Neuron (in vitro differentiated cells): ENCODE measurements at regions not wholly inside any gene's neighbourhood (a gene's known extent, or its start where the extent isn't known, plus 50 kb on each side); places are given as distances from the start of the nearest gene placed in this dataset.
"Not testable (repeated sequence)": the region's sequence is repeated elsewhere in the genome, so short reads cannot be mapped to it uniquely, and the experiment has no call there.

ENCODE experiments used
- H2AFZ ChIP-seq: one replicate; pipeline ENCODE4 v1.6.1; 2013; ENCODE audit warnings: low read depth, mild to moderate bottlenecking, inconsistent platforms, low read length, moderate library complexity
- H3K27me3 ChIP-seq: one replicate; pipeline ENCODE4 v1.6.1; 2013; ENCODE audit warnings: low read length; ENCODE audit not compliant: insufficient read depth
- H3K36me3 ChIP-seq: one replicate; pipeline ENCODE4 v1.6.1; 2013; ENCODE audit warnings: low read length; ENCODE audit not compliant: insufficient read depth
- H3K4me1 ChIP-seq: one replicate; pipeline ENCODE4 v1.6.1; 2013; ENCODE audit warnings: low read length; ENCODE audit not compliant: insufficient read depth
- H3K4me3 ChIP-seq: 2 replicates; pipeline ENCODE4 v1.5.1; 2013; ENCODE audit warnings: mild to moderate bottlenecking, low read length, moderate library complexity
- H3K9me3 ChIP-seq: one replicate; pipeline ENCODE4 v1.6.1; 2013; ENCODE audit warnings: low read length

DNA sequence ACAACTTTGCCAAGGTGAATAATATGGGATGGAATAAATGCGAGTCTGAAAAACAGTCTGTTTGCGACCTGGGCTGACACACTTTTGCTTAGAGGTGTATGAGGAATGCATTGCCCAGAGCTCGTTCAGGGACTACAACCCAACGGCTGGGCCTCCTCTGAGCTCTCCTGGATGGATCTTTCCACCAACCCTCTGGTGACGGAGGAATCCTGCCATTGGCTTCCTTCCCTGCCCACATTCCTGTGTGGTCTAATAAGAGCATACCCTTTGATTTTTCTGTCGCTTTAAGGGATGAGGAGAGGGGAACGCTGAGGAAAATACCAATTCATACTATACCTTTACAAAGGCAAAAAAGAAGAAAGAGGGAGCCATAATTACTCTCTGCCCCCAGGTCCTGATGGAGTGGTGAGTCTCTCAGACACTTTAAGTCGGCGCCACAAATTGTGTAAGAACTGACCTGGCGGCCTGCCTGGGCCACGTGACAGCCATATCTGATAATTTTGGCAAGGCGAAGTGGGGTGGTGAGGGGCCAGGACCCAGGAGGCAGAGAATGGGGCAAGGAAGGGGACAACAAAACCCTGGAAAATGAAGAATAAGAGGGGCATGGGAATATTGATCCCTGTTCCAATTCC lies 265.2 kb upstream of the MSX2 start:
- H3K4me1 ChIP-seq, result no peaks in the 10 kb centered on the region
- H3K4me3 ChIP-seq, result no peak overlapping the region
- no peaks in the 10 kb centered on the region for H3K27me3 ChIP-seq
- no peaks in the 10 kb centered on the region for H3K9me3 ChIP-seq
- H2AFZ ChIP-seq, result no peak overlapping the region
- no peaks in the 10 kb centered on the region for H3K36me3 ChIP-seq

DNA sequence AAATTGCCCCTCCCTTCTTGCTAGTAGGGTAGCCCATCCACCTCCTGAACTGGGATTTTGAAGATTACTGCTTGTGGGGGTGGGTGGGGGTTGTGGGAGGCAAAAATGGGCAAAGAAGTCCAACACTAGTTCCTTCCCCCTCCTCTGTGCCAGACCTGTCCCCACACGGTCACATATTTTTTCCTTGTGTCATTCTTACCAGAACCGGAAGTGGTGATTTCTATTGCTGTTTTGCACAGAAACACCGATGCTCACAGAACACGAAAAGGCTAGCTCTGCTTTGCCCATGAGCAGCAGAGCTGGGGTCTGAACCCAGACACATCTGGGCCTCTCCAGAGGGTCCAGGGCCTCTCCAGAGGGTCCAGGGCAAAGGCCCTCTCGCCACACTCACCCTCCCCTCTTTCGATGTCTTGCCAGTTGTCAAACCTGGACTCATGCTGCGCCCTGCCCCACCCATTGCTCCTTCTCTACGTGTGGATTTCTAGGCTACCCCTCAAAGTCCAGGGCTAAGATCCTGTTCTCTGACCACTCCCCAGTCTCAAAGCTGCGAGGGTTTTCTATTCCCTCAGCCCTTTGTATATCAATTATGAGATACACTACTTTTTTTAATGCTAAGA lies 264.4 kb upstream of the MSX2 start:
- H2AFZ ChIP-seq, result no peak overlapping the region
- H3K27me3 ChIP-seq, result no peaks in the 10 kb centered on the region

GRCh38 chr5:174462129-174462528 lies 262.3 kb upstream of the MSX2 start:
- H3K4me1 ChIP-seq, result no peaks in the 10 kb centered on the region
- H2AFZ ChIP-seq, result no peak overlapping the region
- no peaks in the 10 kb centered on the region for H3K9me3 ChIP-seq
- H3K27me3 ChIP-seq, result no peaks in the 10 kb centered on the region
- H3K36me3 ChIP-seq, result no peaks in the 10 kb centered on the region
- H3K4me3 ChIP-seq, result no peak overlapping the region

More for the DNA sequence above, 264.4 kb upstream of the MSX2 start:
- no peaks in the 10 kb centered on the region for H3K9me3 ChIP-seq
- H3K4me3 ChIP-seq, result no peak overlapping the region
- H3K4me1 ChIP-seq, result no peaks in the 10 kb centered on the region
- H3K36me3 ChIP-seq, result no peaks in the 10 kb centered on the region

- Histone ChIP-seq H3K4me3 (no peak overlapping the region), H3K36me3 (no peaks in the 10 kb centered on the region), H3K4me1 (no peaks in the 10 kb centered on the region), H3K9me3 (no peaks in the 10 kb centered on the region), H2AFZ (no peak overlapping the region), H3K27me3 (no peaks in the 10 kb centered on the region)
Measured at GRCh38 chr5:174464504-174465165, 259.7 kb upstream of the MSX2 start.

DNA sequence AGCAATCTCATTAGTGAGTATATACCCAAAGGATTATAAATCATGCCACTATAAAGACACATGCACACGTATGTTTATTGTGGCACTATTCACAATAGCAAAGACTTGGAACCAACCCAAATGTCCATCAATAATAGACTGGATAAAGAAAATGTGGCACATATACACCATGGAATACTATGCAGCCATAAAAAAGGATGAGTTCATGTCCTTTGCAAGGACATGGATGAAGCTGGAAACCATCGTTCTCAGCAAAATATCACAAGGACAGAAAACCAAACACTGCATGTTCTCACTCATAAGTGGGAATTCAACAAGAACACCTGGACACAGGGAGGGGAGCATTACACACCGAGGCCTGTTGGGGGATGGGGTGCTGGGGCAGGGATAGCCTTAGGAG lies 252.9 kb upstream of the MSX2 start:
- not testable (repeated sequence) for H3K9me3 ChIP-seq, H3K27me3 ChIP-seq, H3K36me3 ChIP-seq, H3K4me1 ChIP-seq, H2AFZ ChIP-seq, H3K4me3 ChIP-seq

- Histone ChIP-seq H3K4me3 (no peak overlapping the region), H3K4me1 (no peaks in the 10 kb centered on the region), H3K27me3 (no peaks in the 10 kb centered on the region), H2AFZ (no peak overlapping the region), H3K9me3 (no peaks in the 10 kb centered on the region), H3K36me3 (no peaks in the 10 kb centered on the region)
Measured at GRCh38 chr5:174472956-174473355, 251.4 kb upstream of the MSX2 start.

DNA sequence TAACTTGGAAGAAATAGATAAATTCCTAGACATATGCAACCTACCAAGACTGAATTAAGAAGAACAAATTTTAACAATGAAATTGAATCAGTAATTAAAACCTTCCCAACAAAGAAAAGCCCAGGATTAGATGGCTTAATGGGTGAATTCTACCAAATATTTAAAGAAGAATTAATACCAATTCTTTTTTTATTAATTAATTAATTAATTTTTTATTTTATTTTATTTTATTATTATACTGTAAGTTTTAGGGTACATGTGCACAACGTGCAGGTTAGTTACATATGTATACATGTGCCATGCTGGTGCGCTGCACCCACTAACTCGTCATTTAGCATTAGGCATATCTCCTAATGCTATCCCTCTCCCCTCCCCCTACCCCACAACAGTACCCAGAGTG lies 248.4 kb upstream of the MSX2 start:
- H3K4me1 ChIP-seq, H2AFZ ChIP-seq, H3K4me3 ChIP-seq, H3K9me3 ChIP-seq, H3K27me3 ChIP-seq, H3K36me3 ChIP-seq: not testable (repeated sequence)

- Histone ChIP-seq H3K4me1 (no peaks in the 10 kb centered on the region), H3K36me3 (no peaks in the 10 kb centered on the region), H3K4me3 (no peak overlapping the region), H2AFZ (no peak overlapping the region), H3K27me3 (no peaks in the 10 kb centered on the region), H3K9me3 (no peaks in the 10 kb centered on the region)
Measured at GRCh38 chr5:174479325-174479724, 245.1 kb upstream of the MSX2 start.

DNA sequence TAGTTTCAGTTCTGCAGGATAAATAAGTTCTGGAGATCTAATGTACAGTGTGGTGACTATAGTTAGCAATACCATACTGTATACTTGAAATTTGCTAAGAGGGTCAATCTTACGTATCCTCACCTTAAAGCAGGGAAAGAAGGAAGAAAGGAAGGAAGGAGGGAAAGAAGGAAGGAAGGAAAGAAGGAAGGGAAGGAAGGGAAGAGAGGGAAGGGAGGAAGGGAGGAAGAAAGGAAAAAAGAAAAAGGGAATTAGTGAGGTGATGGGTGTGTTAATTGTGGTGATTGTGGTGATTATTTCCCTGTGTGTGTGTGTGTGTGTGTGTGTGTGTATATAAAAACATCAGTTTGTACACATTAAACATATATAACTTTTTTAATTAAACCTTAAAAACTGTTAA lies 242.6 kb upstream of the MSX2 start:
- Histone ChIP-seq H2AFZ (no peak overlapping the region), H3K36me3 (no peaks in the 10 kb centered on the region), H3K9me3 (no peaks in the 10 kb centered on the region), H3K27me3 (no peaks in the 10 kb centered on the region), H3K4me3 (no peak overlapping the region), H3K4me1 (no peaks in the 10 kb centered on the region)

DNA sequence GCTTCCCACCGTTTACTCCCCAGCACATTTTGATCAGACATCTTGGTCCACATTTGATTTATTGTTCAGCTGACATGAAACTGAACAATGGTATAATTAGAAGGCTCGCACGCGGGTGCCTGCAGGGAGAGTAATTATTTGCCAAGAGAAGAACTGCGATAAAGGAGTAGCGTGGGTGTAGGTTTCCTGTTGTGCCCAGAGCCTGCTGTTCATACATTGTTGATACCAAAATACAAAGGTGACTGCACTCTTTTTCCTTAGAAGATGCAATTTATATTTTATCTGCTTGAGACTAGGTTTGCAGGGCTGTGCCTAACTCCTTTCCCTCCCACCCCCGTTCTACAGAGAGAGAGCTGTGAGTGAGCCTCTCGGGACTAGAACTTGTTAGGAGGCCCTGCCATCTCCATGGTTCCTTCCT lies 241.8 kb upstream of the MSX2 start:
- H3K27me3 ChIP-seq, result no peaks in the 10 kb centered on the region

DNA sequence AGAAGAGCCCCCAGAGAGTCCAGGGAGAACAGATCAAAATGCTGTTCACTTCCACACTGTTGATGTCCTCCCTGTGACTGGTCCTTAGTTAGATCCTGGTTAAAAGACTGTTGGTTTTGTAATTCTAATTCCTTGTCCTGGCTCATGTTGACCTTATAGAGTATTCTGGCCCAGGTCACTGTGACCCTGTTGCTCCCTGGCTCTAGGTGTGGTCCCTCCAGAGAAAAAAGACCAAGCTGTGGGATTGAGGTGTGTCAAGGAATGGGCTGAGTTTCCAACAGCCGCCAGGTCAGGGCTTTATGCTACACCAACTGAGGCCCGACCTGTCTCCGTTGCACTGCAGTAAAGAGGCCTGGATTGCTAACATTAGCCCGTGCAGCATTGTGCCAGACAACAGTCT lies 241.0 kb upstream of the MSX2 start:
- Histone ChIP-seq H3K4me1 (no peaks in the 10 kb centered on the region), H3K36me3 (no peaks in the 10 kb centered on the region), H3K9me3 (no peaks in the 10 kb centered on the region), H2AFZ (no peak overlapping the region), H3K27me3 (no peaks in the 10 kb centered on the region), H3K4me3 (no peak overlapping the region)

More for the DNA sequence above, 241.8 kb upstream of the MSX2 start:
- Histone ChIP-seq H2AFZ (no peak overlapping the region), H3K4me1 (no peaks in the 10 kb centered on the region), H3K9me3 (no peaks in the 10 kb centered on the region), H3K4me3 (no peak overlapping the region), H3K36me3 (no peaks in the 10 kb centered on the region)

DNA sequence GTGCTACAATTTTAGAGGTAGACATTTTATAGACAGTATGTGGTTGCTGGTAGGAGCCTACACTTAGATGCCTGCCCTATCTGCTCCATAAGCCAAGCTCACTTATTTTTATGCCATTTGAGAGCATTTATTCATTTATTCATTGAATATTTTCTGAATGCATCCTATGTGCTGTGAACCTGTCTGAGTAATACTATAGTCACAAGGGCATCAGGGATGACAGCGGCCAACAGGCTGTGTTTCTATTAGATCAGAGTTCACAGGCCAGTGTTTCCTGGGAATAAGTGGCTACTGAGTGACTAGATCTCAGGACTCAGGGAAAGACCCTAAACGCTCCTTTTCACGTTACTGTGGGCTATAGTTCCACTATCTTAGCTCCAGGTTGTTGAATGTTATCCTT lies 235.2 kb upstream of the MSX2 start:
- Histone ChIP-seq H3K36me3 (no peaks in the 10 kb centered on the region), H3K4me3 (no peak overlapping the region), H3K27me3 (no peaks in the 10 kb centered on the region), H2AFZ (no peak overlapping the region), H3K4me1 (no peaks in the 10 kb centered on the region), H3K9me3 (no peaks in the 10 kb centered on the region)

DNA sequence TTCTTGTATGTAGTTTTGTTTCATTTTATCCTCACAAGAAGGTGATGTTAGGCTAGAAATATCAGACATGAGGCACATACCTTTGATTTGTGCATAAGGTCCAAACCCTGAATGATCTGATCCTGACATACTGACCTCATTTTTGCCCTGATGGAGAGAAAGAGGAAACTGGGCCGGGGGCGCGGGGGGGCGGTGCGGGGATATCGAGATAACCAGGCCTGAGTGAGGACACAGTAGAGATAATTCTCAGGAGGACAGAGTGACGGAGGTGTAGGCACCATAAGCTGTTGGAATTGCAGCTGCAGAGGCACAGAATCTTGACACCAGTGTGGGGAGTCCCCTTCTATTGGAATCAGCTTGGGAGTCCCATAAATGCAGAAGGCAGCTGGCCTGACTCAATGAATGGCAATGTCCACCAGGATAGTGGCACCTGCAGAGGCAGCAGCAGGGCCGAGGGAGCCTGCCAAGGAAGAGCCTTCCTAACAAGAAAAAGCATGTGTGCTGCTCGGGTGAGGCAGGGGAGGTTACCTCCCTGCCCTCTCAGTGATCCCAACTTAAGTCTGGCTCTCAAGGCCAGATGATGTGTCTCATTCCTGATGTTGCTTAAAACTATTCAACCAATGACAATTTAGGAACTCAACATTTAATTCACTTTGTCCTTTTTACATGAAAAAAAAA lies 234.3 kb upstream of the MSX2 start:
- Histone ChIP-seq H3K27me3 (no peaks in the 10 kb centered on the region), H3K4me1 (no peaks in the 10 kb centered on the region), H3K4me3 (no peak overlapping the region), H3K36me3 (no peaks in the 10 kb centered on the region), H2AFZ (no peak overlapping the region), H3K9me3 (no peaks in the 10 kb centered on the region)
